ENCODE measurements at regions not wholly inside any gene's neighbourhood (a gene's known extent, or its start where the extent isn't known, plus 50 kb on each side); places are given as distances from the start of the nearest gene placed in this dataset.

- no peaks in the 10 kb centered on the region for H3K9me3 ChIP-seq (ENCODE audit: insufficient read depth, low read depth, low read length)
- no peak overlapping the region for H3K4ac ChIP-seq (ENCODE audit: low read depth, low read length)
- H4K12ac ChIP-seq (ENCODE audit: low read depth, low read length), result no peak overlapping the region
- no peak overlapping the region for H4K8ac ChIP-seq (ENCODE audit: low read depth, low read length)
- no peak overlapping the region for H2AK5ac ChIP-seq (ENCODE audit: low read length)
- no peak overlapping the region for H3K4me2 ChIP-seq (ENCODE audit: low read length)
- no peaks in the 10 kb centered on the region for H3K79me1 ChIP-seq (ENCODE audit: low read length)
- H3K23ac ChIP-seq (ENCODE audit: low read length), result no peak overlapping the region
- H3K27ac ChIP-seq (ENCODE audit: low read depth, low read length), result no peak overlapping the region
- no peak overlapping the region for H2AFZ ChIP-seq (ENCODE audit: insufficient read depth, low read length, poor library complexity)
- no peak overlapping the region for H3K14ac ChIP-seq (ENCODE audit: low read length)
- H2BK120ac ChIP-seq (ENCODE audit: insufficient read depth, low read length, poor library complexity), result no peak overlapping the region
- no peaks in the 10 kb centered on the region for H3K79me2 ChIP-seq (ENCODE audit: control insufficient read depth, insufficient read depth, low read length, poor library complexity)
- no peak overlapping the region for H2BK12ac ChIP-seq (ENCODE audit: low read length)
- H3K4me3 ChIP-seq (ENCODE audit: low read depth, low read length), result no peak overlapping the region
- no peak overlapping the region for H2BK5ac ChIP-seq (ENCODE audit: low read depth, low read length, poor library complexity)
- no peaks in the 10 kb centered on the region for H3K27me3 ChIP-seq (ENCODE audit: insufficient read depth, low read length)
- no CpG with 5 or more reads among the region's 4 CpGs for WGBS (ENCODE audit: extremely low coverage, insufficient coverage, insufficient read length)
- no peaks in the 10 kb centered on the region for H3K36me3 ChIP-seq (ENCODE audit: control insufficient read depth in 1 of 2, insufficient read depth in 2 of 2, low read length in 2 of 2)
- no peak for DNase-seq
- H4K91ac ChIP-seq (ENCODE audit: low read depth, low read length), result no peak overlapping the region
- no peak overlapping the region for H3K18ac ChIP-seq (ENCODE audit: low read length)
- no peak overlapping the region for H3K9ac ChIP-seq (ENCODE audit: low read length)
- H3K4me1 ChIP-seq (ENCODE audit: control insufficient read depth in 1 of 2, insufficient read depth in 2 of 2, low read length in 2 of 2), result no peaks in the 10 kb centered on the region
Measured at GRCh38 chr2:45154606-45155155, 145.4 kb upstream of the SIX2 start.

GRCh38 chr2:45154144-45154543 is 144.9 kb upstream of the SIX2 start:
- Histone ChIP-seq H2BK12ac (ENCODE audit: low read length) (no peak overlapping the region), H3K27me3 (ENCODE audit: insufficient read depth, low read length) (no peaks in the 10 kb centered on the region), H3K79me1 (ENCODE audit: low read length) (no peaks in the 10 kb centered on the region), H4K91ac (ENCODE audit: low read depth, low read length) (no peak overlapping the region), H3K79me2 (ENCODE audit: control insufficient read depth, insufficient read depth, low read length, poor library complexity) (no peaks in the 10 kb centered on the region), H4K8ac (ENCODE audit: low read depth, low read length) (no peak overlapping the region), H2BK5ac (ENCODE audit: low read depth, low read length, poor library complexity) (no peak overlapping the region), H3K36me3 (ENCODE audit: control insufficient read depth in 1 of 2, insufficient read depth in 2 of 2, low read length in 2 of 2) (no peaks in the 10 kb centered on the region), H2BK120ac (ENCODE audit: insufficient read depth, low read length, poor library complexity) (no peak overlapping the region), H3K4me3 (ENCODE audit: low read depth, low read length) (no peak overlapping the region), H2AK5ac (ENCODE audit: low read length) (no peak overlapping the region), H3K9ac (ENCODE audit: low read length) (no peak overlapping the region), H3K23ac (ENCODE audit: low read length) (no peak overlapping the region), H3K4me2 (ENCODE audit: low read length) (no peak overlapping the region), H2AFZ (ENCODE audit: insufficient read depth, low read length, poor library complexity) (no peak overlapping the region), H3K18ac (ENCODE audit: low read length) (no peak overlapping the region), H3K14ac (ENCODE audit: low read length) (no peak overlapping the region), H3K9me3 (ENCODE audit: insufficient read depth, low read depth, low read length) (no peaks in the 10 kb centered on the region), H3K4ac (ENCODE audit: low read depth, low read length) (no peak overlapping the region), H3K4me1 (ENCODE audit: control insufficient read depth in 1 of 2, insufficient read depth in 2 of 2, low read length in 2 of 2) (no peaks in the 10 kb centered on the region), H3K27ac (ENCODE audit: low read depth, low read length) (no peak overlapping the region), H4K12ac (ENCODE audit: low read depth, low read length) (no peak overlapping the region)
- DNase-seq, result no peak
- no CpG with 5 or more reads among the region's 1 CpG for WGBS (ENCODE audit: extremely low coverage, insufficient coverage, insufficient read length)

GRCh38 chr2:45153121-45153520 is 143.9 kb upstream of the SIX2 start:
- no peak overlapping the region for H4K8ac ChIP-seq (ENCODE audit: low read depth, low read length)
- no peaks in the 10 kb centered on the region for H3K36me3 ChIP-seq (ENCODE audit: control insufficient read depth in 1 of 2, insufficient read depth in 2 of 2, low read length in 2 of 2)
- H3K4ac ChIP-seq (ENCODE audit: low read depth, low read length), result no peak overlapping the region
- no peak overlapping the region for H3K4me2 ChIP-seq (ENCODE audit: low read length)
- no peak overlapping the region for H2BK120ac ChIP-seq (ENCODE audit: insufficient read depth, low read length, poor library complexity)
- no peak overlapping the region for H2AK5ac ChIP-seq (ENCODE audit: low read length)
- no peak overlapping the region for H2BK5ac ChIP-seq (ENCODE audit: low read depth, low read length, poor library complexity)
- no CpG with 5 or more reads among the region's 10 CpGs for WGBS (ENCODE audit: extremely low coverage, insufficient coverage, insufficient read length)
- H3K4me3 ChIP-seq (ENCODE audit: low read depth, low read length), result no peak overlapping the region
- no peak overlapping the region for H3K18ac ChIP-seq (ENCODE audit: low read length)
- no peak overlapping the region for H2BK12ac ChIP-seq (ENCODE audit: low read length)
- no peak overlapping the region for H3K23ac ChIP-seq (ENCODE audit: low read length)
- DNase-seq, result no peak
- H3K9me3 ChIP-seq (ENCODE audit: insufficient read depth, low read depth, low read length), result no peaks in the 10 kb centered on the region
- no peaks in the 10 kb centered on the region for H3K79me1 ChIP-seq (ENCODE audit: low read length)
- H3K27ac ChIP-seq (ENCODE audit: low read depth, low read length), result no peak overlapping the region
- H3K14ac ChIP-seq (ENCODE audit: low read length), result no peak overlapping the region
- H2AFZ ChIP-seq (ENCODE audit: insufficient read depth, low read length, poor library complexity), result no peak overlapping the region
- H3K79me2 ChIP-seq (ENCODE audit: control insufficient read depth, insufficient read depth, low read length, poor library complexity), result no peaks in the 10 kb centered on the region
- no peak overlapping the region for H4K12ac ChIP-seq (ENCODE audit: low read depth, low read length)
- no peaks in the 10 kb centered on the region for H3K27me3 ChIP-seq (ENCODE audit: insufficient read depth, low read length)
- no peak overlapping the region for H3K9ac ChIP-seq (ENCODE audit: low read length)
- H4K91ac ChIP-seq (ENCODE audit: low read depth, low read length), result no peak overlapping the region
- H3K4me1 ChIP-seq (ENCODE audit: control insufficient read depth in 1 of 2, insufficient read depth in 2 of 2, low read length in 2 of 2), result no peaks in the 10 kb centered on the region

GRCh38 chr2:45152691-45153090 is 143.4 kb upstream of the SIX2 start:
- no peak overlapping the region for H3K9ac ChIP-seq (ENCODE audit: low read length)
- no peak overlapping the region for H4K12ac ChIP-seq (ENCODE audit: low read depth, low read length)
- DNase-seq, result no peak
- H4K91ac ChIP-seq (ENCODE audit: low read depth, low read length), result no peak overlapping the region
- H3K14ac ChIP-seq (ENCODE audit: low read length), result no peak overlapping the region
- no peaks in the 10 kb centered on the region for H3K36me3 ChIP-seq (ENCODE audit: control insufficient read depth in 1 of 2, insufficient read depth in 2 of 2, low read length in 2 of 2)
- H3K27ac ChIP-seq (ENCODE audit: low read depth, low read length), result no peak overlapping the region
- WGBS (ENCODE audit: extremely low coverage, insufficient coverage, insufficient read length), result no CpG with 5 or more reads among the region's 9 CpGs
- H2BK120ac ChIP-seq (ENCODE audit: insufficient read depth, low read length, poor library complexity), result no peak overlapping the region
- no peaks in the 10 kb centered on the region for H3K79me2 ChIP-seq (ENCODE audit: control insufficient read depth, insufficient read depth, low read length, poor library complexity)
- no peaks in the 10 kb centered on the region for H3K9me3 ChIP-seq (ENCODE audit: insufficient read depth, low read depth, low read length)
- no peak overlapping the region for H4K8ac ChIP-seq (ENCODE audit: low read depth, low read length)
- H3K4me1 ChIP-seq (ENCODE audit: control insufficient read depth in 1 of 2, insufficient read depth in 2 of 2, low read length in 2 of 2), result no peaks in the 10 kb centered on the region
- H2AK5ac ChIP-seq (ENCODE audit: low read length), result no peak overlapping the region
- H2AFZ ChIP-seq (ENCODE audit: insufficient read depth, low read length, poor library complexity), result no peak overlapping the region
- no peak overlapping the region for H3K4me3 ChIP-seq (ENCODE audit: low read depth, low read length)
- H3K79me1 ChIP-seq (ENCODE audit: low read length), result no peaks in the 10 kb centered on the region
- no peak overlapping the region for H3K18ac ChIP-seq (ENCODE audit: low read length)
- H2BK5ac ChIP-seq (ENCODE audit: low read depth, low read length, poor library complexity), result no peak overlapping the region
- H3K4me2 ChIP-seq (ENCODE audit: low read length), result no peak overlapping the region
- no peaks in the 10 kb centered on the region for H3K27me3 ChIP-seq (ENCODE audit: insufficient read depth, low read length)
- no peak overlapping the region for H3K23ac ChIP-seq (ENCODE audit: low read length)
- no peak overlapping the region for H3K4ac ChIP-seq (ENCODE audit: low read depth, low read length)
- no peak overlapping the region for H2BK12ac ChIP-seq (ENCODE audit: low read length)

All from trophoblast cell (in vitro differentiated cells and primary cell).